Activated CD4-positive, alpha-beta T cell treated with anti-CD3 and anti-CD28 coated beads for 48 hours (primary cell): ENCODE measurements at regions not wholly inside any gene's neighbourhood (a gene's known extent, or its start where the extent isn't known, plus 50 kb on each side); places are given as distances from the start of the nearest gene placed in this dataset.
"Not testable (repeated sequence)": the region's sequence is repeated elsewhere in the genome, so short reads cannot be mapped to it uniquely, and the experiment has no call there.

Source experiments
- DNase-seq: peaks from one replicate; pipeline ENCODE4 v3.0.0-alpha.2; 2020

DNA sequence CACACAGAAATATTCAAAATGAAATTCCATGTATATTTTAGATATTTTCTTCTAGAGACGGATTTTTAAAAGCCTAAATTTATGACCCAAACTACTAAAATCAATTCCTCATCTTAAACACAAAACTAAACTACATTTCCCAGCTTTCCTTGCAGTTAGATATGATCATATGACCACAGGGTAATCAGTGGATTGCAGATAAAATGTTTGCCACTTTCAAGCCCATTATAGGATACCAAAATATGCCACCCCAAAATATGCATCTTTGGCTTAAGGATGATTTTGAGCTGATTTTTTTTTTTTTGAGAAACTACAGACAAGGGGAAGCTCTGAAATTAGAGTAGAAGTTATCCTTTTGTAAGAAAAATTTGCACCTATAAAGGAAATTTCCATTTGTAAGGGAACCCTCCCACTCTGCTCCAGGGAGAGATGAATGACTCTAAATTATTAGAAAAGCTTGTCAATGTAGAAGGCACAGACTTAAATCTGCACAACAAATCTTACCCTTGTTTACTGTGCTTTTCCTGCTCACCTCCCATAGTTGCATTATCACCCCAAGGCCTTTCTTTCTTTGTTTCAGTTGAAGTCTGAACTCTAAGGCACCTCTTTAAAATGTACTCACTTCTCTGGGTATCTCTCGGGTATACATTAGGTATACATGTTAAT, 503.0 kb downstream of the PDHA2 start:
- no peak for DNase-seq

- DNase-seq = no peak
Observed at GRCh38 chr4:96343836-96344235, 503.9 kb downstream of the PDHA2 start.

DNA sequence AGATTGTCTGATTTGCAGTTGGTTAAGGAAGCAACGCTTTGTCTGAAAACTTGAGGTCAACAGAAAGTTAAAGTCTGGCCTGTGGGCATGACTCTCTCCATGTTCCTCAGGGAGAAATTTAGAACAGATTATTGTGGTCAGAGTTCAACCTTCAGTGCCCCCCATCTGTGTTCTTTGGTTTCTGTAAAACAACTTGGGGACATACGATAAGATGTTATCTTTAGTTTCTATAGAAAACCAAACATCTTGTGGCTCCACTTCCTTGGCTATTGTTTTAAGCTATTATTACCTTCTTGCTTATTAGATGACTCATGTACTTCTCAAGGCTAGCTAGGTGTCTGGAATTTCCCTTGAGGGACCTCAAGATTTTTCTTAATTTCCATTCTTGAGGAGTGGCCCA, 507.7 kb downstream of the PDHA2 start:
- no peak for DNase-seq

DNA sequence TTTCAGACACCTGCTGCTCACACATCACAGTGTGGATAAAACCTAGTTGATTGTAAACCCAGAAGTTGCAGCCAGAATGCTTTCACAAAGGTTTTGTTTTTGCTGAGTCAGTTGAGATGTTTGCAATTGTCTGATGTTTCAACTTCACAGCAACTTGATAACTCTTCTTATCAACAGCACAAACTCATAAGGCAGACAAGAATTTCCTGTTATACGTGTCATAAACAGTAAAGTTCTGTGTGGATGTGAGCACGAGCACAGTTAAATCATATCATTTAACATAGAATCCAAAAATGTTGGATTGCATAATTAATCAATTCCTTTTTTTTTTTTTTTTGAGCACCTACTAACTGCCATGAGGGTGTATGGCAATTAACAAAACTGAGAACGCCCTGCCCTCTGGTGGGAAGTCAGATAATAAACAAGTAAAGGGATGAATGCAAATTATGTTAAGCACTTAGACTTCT, 512.2 kb downstream of the PDHA2 start:
- peak; percentile 11 for DNase-seq

- no peak for DNase-seq
Observed at GRCh38 chr4:96354036-96354712, 514.3 kb downstream of the PDHA2 start.

GRCh38 chr4:96355414-96355813, 515.5 kb downstream of the PDHA2 start:
- DNase-seq = no peak

DNA sequence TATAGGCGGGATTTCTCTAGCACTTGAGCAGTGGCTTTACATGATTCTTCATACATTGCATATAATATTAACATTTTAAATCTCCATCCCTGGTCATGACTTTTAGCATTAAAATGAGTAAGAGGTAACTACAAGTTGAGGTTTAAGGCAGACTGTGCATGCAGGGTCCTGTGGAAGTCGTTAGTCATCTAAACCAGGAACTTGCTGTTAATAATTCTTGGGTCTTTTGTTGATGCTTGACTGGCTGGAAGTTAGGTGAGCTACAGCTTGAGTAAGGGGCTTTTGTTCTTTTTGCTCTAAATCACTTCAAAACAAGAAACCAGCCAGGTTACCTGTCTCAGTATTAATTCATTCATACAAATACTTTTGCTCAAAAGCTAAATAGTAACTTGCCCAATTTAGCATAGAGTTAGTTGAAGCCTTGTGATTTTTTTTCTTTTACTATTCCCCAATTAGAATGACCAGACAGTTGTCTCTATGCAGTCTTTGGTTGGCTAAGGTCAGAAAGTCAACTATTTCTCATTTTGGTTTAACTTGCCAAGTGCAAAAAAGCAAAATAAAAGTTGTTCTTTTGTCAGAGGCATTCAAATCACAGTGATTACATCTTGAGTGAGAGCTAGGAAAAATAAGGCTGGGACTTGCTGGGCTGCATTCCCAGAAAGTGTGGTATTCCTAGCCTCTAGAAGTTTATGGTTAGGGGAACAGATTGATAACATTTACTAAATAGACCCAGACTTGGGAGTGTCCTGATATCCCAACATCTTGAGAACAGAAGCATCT, 516.9 kb downstream of the PDHA2 start:
- no peak for DNase-seq

DNA sequence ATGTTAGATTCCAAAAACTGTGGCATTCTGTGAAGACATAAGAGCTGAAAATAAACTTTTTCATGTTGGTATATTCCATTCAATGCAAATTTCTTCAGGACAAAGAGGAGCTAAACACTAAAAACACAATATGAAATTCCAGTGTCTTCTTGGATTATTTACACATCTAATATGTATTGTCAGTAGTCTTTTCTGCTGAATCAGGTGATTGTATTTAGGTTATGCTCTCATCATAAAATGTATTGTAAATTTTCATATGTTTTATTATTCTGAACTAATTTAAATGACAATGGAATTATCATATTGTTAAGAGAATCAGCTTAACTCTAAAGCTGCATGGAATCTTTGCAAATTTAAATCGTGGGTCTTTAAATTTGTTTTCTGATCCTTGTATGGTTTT, 526.7 kb downstream of the PDHA2 start:
- DNase-seq = no peak

- DNase-seq = no peak
Observed at GRCh38 chr4:96375367-96375766, 535.5 kb downstream of the PDHA2 start.

DNA sequence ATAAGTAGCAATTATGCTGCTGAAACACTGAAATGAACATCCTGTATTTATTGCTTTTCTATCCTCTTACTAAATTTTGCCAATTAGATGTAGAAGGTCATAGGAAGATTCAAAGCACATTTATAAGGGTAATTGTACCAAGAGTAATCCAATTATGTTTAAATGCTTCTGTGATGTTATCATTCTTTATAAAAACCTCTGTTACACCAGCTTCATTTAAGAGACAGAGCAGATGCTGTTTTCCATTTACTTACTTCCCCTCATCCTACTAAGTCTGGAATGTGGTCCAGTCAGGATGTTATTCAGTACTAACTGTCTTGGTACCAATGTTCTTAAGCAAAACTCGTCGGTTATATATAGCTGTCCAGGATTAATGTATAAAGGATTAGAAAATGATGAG, 539.6 kb downstream of the PDHA2 start:
- DNase-seq = no peak

DNA sequence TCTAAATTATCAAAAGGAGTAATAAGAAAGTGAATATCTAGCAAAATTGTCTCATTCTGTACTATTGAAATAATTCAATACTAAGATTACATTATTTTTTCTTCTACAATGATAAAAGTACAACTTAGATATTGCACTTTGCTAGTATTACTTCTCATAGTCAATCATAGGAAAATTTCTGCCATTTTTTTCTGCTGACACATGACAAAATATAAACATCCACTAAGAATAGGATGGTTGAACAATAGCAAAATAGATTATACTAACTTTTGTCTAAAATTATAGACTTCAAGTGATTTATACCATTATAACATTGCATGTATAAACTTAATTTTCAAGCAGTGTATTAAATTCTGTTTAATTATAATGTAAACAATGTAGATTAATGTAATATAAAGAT, 540.2 kb downstream of the PDHA2 start:
- DNase-seq = no peak

- DNase-seq = no peak
Observed at GRCh38 chr4:96383349-96383748, 543.5 kb downstream of the PDHA2 start.

DNA sequence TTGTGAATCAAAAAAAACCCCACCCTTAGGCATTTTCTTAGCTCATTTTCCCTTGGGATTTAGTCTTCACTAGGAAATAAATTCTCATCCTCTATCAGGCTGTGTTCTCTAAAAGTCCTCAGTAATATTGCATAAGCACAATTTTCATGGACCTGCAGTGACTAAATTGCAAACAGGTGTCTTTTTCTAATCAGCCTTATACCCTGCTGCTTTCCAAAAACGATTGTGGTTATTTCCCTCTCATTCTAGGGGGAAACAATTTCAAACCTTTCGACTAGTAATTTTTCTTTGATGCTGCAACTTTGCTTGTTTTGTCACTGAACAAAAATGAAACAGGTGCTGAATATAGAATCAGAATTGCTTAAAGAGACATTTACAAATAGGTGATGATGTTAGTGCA, 549.9 kb downstream of the PDHA2 start:
- no peak for DNase-seq

DNA sequence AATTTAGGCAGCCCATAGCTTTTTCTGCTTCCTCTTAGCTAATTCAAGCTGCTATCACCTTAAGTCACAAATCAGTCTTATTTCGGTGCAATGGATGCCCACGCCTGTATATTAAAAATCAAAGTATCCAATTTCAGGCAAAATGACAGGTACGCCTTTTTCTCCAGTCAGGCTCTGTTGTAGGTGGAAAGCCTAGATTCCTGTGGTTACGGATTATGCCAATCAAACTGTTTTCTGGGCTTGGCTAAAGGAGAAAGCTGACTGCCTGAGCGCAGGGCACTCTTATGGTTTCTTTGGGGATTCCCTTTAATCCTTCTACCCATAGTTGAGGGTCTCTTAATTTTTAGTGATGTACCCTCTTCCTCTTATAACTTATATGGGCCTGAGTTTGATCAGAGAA, 550.5 kb downstream of the PDHA2 start:
- no peak for DNase-seq

DNA sequence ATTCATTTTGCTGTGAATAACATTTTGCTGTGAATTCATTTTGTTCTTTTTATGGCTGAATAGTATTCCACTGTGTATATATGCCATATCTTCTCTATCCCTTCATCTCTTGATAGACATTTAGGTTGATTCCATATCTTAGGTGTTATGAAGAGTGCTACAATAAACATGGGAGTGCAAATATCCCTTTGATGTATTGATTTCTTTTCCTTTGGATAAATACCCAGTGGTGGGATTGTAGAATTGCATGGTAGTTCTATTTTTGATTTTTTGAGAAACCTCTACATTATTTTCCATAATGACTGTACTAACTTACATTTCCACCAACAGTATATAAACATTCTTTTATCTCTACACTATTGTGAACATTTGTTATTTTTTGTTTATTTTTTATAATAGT, 555.9 kb downstream of the PDHA2 start:
- no peak for DNase-seq

DNA sequence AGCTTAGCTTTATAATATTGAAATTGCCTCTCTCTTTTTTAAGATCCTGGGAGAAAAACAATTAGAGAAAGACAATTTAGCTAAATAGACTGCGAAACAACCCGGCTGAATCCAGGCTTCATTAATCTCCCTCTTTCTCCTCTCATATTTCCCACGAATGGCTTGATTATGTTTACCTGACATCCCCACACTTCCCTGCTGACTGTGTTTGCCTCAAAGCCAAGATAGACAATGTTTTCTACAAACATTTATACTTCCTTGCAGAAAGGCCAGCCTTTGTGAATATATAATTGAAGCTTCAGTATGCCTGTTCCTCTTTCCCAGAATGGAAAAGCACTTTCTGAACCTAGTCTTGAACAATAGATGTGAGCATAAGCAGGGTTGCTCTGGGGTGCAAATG, 566.8 kb downstream of the PDHA2 start:
- DNase-seq = no peak

GRCh38 chr4:96407225-96407624, 567.3 kb downstream of the PDHA2 start:
- no peak for DNase-seq

GRCh38 chr4:96407738-96408463, 568.0 kb downstream of the PDHA2 start:
- DNase-seq = no peak

DNA sequence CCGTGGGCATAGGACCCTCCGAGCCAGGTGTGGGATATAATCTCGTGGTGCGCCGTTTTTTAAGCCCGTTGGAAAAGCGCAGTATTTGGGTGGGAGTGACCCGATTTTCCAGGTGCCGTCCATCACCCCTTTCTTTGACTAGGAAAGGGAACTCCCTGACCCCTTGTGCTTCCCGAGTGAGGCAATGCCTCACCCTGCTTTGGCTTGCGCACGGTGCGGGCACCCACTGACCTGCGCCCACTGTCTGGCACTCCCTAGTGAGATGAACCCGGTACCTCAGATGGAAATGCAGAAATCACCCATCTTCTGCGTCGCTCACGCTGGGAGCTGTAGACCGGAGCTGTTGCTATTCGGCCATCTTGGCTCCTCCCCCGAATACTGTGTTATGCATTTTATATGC, 575.0 kb downstream of the PDHA2 start:
- DNase-seq = not testable (repeated sequence)

DNA sequence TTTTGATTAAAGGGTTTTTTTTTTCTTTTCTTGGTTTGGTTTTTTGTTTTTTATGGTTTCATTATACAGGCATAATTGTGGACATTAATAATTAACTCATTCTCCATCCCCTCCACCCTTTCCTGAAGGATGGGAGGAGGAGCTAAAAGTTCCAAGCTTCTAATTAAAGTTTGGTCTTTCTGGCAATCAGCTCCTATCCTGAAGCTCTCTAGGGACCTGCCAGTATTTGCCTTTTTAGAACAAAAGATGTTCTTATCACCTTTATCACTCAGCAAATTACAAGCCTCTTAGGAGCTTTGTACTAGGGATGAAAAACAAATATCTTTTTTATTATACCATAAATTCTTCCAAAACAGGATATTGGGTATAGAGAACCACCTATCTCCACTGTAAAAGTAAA, 589.8 kb downstream of the PDHA2 start:
- DNase-seq = no peak

GRCh38 chr4:96431094-96431493, 591.2 kb downstream of the PDHA2 start:
- no peak for DNase-seq

- DNase-seq = no peak
Observed at GRCh38 chr4:96448315-96448872, 608.5 kb downstream of the PDHA2 start.
